K562 (cell line): ENCODE measurements at regions not wholly inside any gene's neighbourhood (a gene's known extent, or its start where the extent isn't known, plus 50 kb on each side); places are given as distances from the start of the nearest gene placed in this dataset.

ENCODE experiments used
- ATAC-seq: fragments of 200-7000 bp; cut with Tn5 transposase; 3 replicates; pipeline ENCODE4 v1.9.1; 2020; ENCODE audit warnings: moderate library complexity
- BruUV-seq: library from RNA; stranded (reverse); fragments of 400-500 nt; replicated peaks from 2 replicates; lab custom pipeline; 2021; lab: Mats Ljungman, UMichigan
- CTCF ChIA-PET: fragments of 300-600 bp; formaldehyde crosslinking; extraction: SDS; loops from one replicate; lab custom pipeline; 2021; ENCODE audit warnings: low intra/inter-chr PET ratio; lab: Yijun Ruan, JAX
- POLR2A ChIA-PET: fragments of 300-600, 350-650 bp; sonication (Branson Sonifier 250); formaldehyde crosslinking; extraction: SDS; loops from one replicate; lab custom pipeline; 2021; ENCODE audit warnings: antibody characterized with exemption, inconsistent platforms; lab: Yijun Ruan, JAX
- DNase-seq, 4 experiments: peaks; one replicate each; pipeline versions ENCODE4 v3.0.0 to v3.0.0-alpha.2; 2011 to 2018; ENCODE audit warnings: low spot score in 3 of 4, mixed read lengths in 3 of 4; ENCODE audit errors: extremely low read depth in 1 of 4
- FAIRE-seq: peaks from 2 replicates; lab custom pipeline; 2011; peaks lifted over from hg19 to GRCh38; lab: Jason Lieb, UNC
- H2AFZ ChIP-seq: 2 replicates; pipeline ENCODE4 v1.6.0; 2011; ENCODE audit warnings: low read depth, low read length, control low read depth, inconsistent platforms
- H3K27ac ChIP-seq: fragments of 200-600 bp; 3 replicates; pipeline ENCODE4 v1.8.0; 2011; ENCODE audit warnings: low read depth, mild to moderate bottlenecking, control low read depth, inconsistent platforms, low read length, moderate library complexity, mixed read lengths; ENCODE audit errors: extremely low read depth
- H3K27me3 ChIP-seq, 2 experiments: fragments of 300-600 bp in 1 of 2; 2 replicates in 1 of 2; 3 replicates in 1 of 2; pipeline versions ENCODE4 v1.6.0 to v1.8.0; 2011; ENCODE audit warnings: inconsistent platforms in 2 of 2, low read length in 2 of 2, mild to moderate bottlenecking in 1 of 2, mixed read lengths in 1 of 2, moderate library complexity in 1 of 2; ENCODE audit not compliant: control insufficient read depth in 2 of 2, insufficient read depth in 2 of 2
- H3K36me3 ChIP-seq: fragments of 300-600 bp; 3 replicates; pipeline ENCODE4 v1.8.0; 2011; ENCODE audit warnings: mild to moderate bottlenecking, low read length, inconsistent platforms; ENCODE audit not compliant: control insufficient read depth, insufficient read depth
- H3K4me1 ChIP-seq, 2 experiments: fragments of 200-600 bp in 1 of 2; replicated peaks in 1 of 2; 2 replicates in 1 of 2; 3 replicates in 1 of 2; pipeline versions ENCODE4 v1.5.1 to v1.8.0; 2011; ENCODE audit warnings: inconsistent platforms in 2 of 2, low read length in 2 of 2, mild to moderate bottlenecking in 1 of 2, mixed read lengths in 1 of 2, moderate library complexity in 1 of 2; ENCODE audit not compliant: control insufficient read depth in 2 of 2, insufficient read depth in 2 of 2
- H3K4me2 ChIP-seq: 2 replicates; pipeline ENCODE4 v1.6.1; 2011; ENCODE audit warnings: low read length, control low read depth, inconsistent platforms, mixed read lengths; ENCODE audit not compliant: insufficient read depth
- H3K4me3 ChIP-seq: fragments of 200-600 bp; sonication (generic), shearing (Covaris generic); 2 replicates; pipeline ENCODE4 v1.5.1; 2016; ENCODE audit warnings: control low read depth, inconsistent platforms
- H3K79me2 ChIP-seq: fragments of 200-600 bp; 3 replicates; pipeline ENCODE4 v1.8.0; 2011; ENCODE audit warnings: low read length, inconsistent platforms; ENCODE audit not compliant: control insufficient read depth, insufficient read depth
- H3K9ac ChIP-seq, 2 experiments: 2 replicates each; pipeline versions ENCODE4 v1.6.0 to v1.6.1; 2011; ENCODE audit warnings: low read depth in 2 of 2, low read length in 2 of 2, control low read depth in 1 of 2, inconsistent platforms in 1 of 2, mild to moderate bottlenecking in 1 of 2, mixed read lengths in 1 of 2; ENCODE audit not compliant: insufficient read depth in 1 of 2
- H3K9me1 ChIP-seq: one replicate; pipeline ENCODE4 v1.6.0; 2011; ENCODE audit warnings: inconsistent platforms, mild to moderate bottlenecking, low read length, moderate library complexity; ENCODE audit not compliant: control insufficient read depth, insufficient read depth
- H3K9me3 ChIP-seq: replicated peaks from 2 replicates; pipeline ENCODE4 v1.5.1; 2011; ENCODE audit warnings: low read depth, low read length, inconsistent platforms; ENCODE audit not compliant: control insufficient read depth, insufficient read depth
- H4K20me1 ChIP-seq: replicated peaks from 2 replicates; pipeline ENCODE4 v1.6.1; 2011; ENCODE audit warnings: low read length, inconsistent platforms, mixed read lengths; ENCODE audit not compliant: control insufficient read depth, insufficient read depth
- EWSR1 ChIP-seq: fragments of 450-650 bp; IDR thresholded peaks from 2 replicates; pipeline ENCODE4 v1.6.1; 2018; ENCODE audit warnings: borderline replicate concordance, mild to moderate bottlenecking, low read depth, moderate library complexity; ENCODE audit not compliant: partially characterized antibody
- HIVEP1 ChIP-seq: fragments of 250-450 bp; sonication (Bioruptor Pico); IDR thresholded peaks from 2 replicates; pipeline ENCODE4 v1.4.0; 2020; ENCODE audit warnings: mild to moderate bottlenecking
- MIER1 ChIP-seq: fragments of 450-650 bp; IDR thresholded peaks from 2 replicates; pipeline ENCODE4 v1.6.1; 2016; ENCODE audit warnings: antibody characterized with exemption, mild to moderate bottlenecking, low read depth
- RBM25 ChIP-seq: fragments of 200-400 bp; formaldehyde crosslinking; IDR thresholded peaks from 2 replicates; pipeline ENCODE4 v1.6.1; 2018; ENCODE audit warnings: low read length, low read depth, moderate library complexity; ENCODE audit not compliant: severe bottlenecking
- ZNF395 ChIP-seq: fragments of 200-800 bp; sonication (Bioruptor generic); IDR thresholded peaks from 2 replicates; pipeline ENCODE4 v1.6.1; 2017; ENCODE audit warnings: missing genetic modification characterization, missing compliant biosample characterization
- ZNF512 ChIP-seq: IDR thresholded peaks from 2 replicates; pipeline ENCODE4 v1.6.1; 2016; ENCODE audit warnings: missing genetic modification characterization, missing compliant biosample characterization
- ZNF696 ChIP-seq: fragments of 250-450 bp; sonication (Bioruptor Pico); conservative IDR thresholded peaks from 2 replicates; pipeline ENCODE4 v1.4.0; 2020; ENCODE audit warnings: mild to moderate bottlenecking, moderate library complexity
- WGBS: fragments of 100-300 bp; shearing (Covaris generic); methylation state at CpG from one replicate; pipeline ENCODE4 v1.1.6; 2016; ENCODE audit warnings: low coverage, mixed read lengths; ENCODE audit not compliant: insufficient coverage; ENCODE audit errors: missing lambda C conversion rate; 5-methylcytosine and 5-hydroxymethylcytosine counted together
- in situ Hi-C: fragments of 300-500 bp; cut with MboI; formaldehyde crosslinking; loops from 4 replicates; pipeline ENCODE4 v1.15.0; 2018; ENCODE audit warnings: inconsistent platforms, mixed read lengths
- intact Hi-C: fragments of 100-400 bp; cut with micrococcal nuclease; formaldehyde crosslinking; loops from 2 replicates; pipeline ENCODE4 v1.14.2; 2022
- TF ChIP-seq, protein P1 (sequence below): fragments of 450-650 bp; IDR thresholded peaks from 2 replicates; pipeline ENCODE4 v1.7.1; 2018; ENCODE audit warnings: mild to moderate bottlenecking, low read depth; ENCODE audit not compliant: partially characterized antibody

GRCh38 chr2:120949957-120950590 lies 214.4 kb downstream of the GLI2 start:
- H3K4me2 ChIP-seq = no peak overlapping the region
- FAIRE-seq = no peak
- TF ChIP-seq RBM25 = peak; percentile 82
- TF ChIP-seq HIVEP1 (CRISPR knock-in tag) = no peak
- POLR2A ChIA-PET = interaction anchor here (0.6 to 0.7 kb wide), 2 partner anchors 33 to 69 kb away, joined by 3 read pairs; no protein-coding TSS in a partner anchor
- no peaks in the 10 kb centered on the region for H3K36me3 ChIP-seq
- peaks cover 0 to 6% of the 10 kb centered on the region in 2 experiments; a peak in 3 of 5 replicates for H3K4me1 ChIP-seq
- no peak overlapping the region for H3K27ac ChIP-seq
- no TSS peak for BruUV-seq
- ATAC-seq = no peak
- no peak for DNase-seq
- peaks cover 5% of the 10 kb centered on the region; the same call in 1 of the 2 replicates for H4K20me1 ChIP-seq
- CTCF ChIA-PET = no interaction called here
- H3K79me2 ChIP-seq = no peaks in the 10 kb centered on the region
- no peak overlapping the region for H3K4me3 ChIP-seq
- in situ Hi-C loops = no loop called here
- WGBS = 17% methylated on average over 7 of the region's 7 CpGs
- H3K9me1 ChIP-seq = peaks cover 4% of the 10 kb centered on the region
- no peaks in the 10 kb centered on the region for H3K9me3 ChIP-seq
- no peak overlapping the region for H3K9ac ChIP-seq
- peaks cover 15 to 72% of the 10 kb centered on the region in 2 experiments; a peak in 4 of 5 replicates for H3K27me3 ChIP-seq
- H2AFZ ChIP-seq = no peak overlapping the region
- intact Hi-C loops = loop anchor here (5.0 kb wide), 2 partner anchors 38 to 117 kb away; no protein-coding TSS in a partner anchor

DNA sequence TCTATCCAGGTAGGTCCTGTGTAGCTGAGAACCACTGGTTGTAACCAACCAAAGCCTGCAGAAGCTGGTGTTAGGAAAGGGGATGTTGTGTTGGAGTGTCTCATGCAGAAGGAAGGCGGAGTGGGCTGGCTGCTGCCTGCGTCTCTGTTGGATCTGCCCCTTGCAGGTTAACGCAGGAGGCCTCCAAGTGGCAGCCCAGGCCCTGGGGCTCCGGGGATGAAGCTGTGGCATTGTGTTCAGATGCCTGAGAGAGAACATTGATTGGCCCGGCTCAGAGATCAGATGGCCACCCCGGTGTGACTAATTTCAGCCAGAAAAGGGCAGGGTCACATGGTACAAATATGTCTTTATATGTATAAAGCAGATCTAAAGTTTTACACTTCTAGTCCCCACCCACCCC lies 216.0 kb downstream of the GLI2 start:
- Histone ChIP-seq H3K4me2 (no peak overlapping the region), H3K4me3 (no peak overlapping the region), H3K79me2 (no peaks in the 10 kb centered on the region), H3K27me3 (peaks cover 19 to 88% of the 10 kb centered on the region in 2 experiments; a peak in 4 of 5 replicates), H3K9me1 (peaks cover 4% of the 10 kb centered on the region), H3K36me3 (no peaks in the 10 kb centered on the region), H3K27ac (no peak overlapping the region), H3K4me1 (peaks cover 0 to 6% of the 10 kb centered on the region in 2 experiments; a peak in 3 of 5 replicates), H3K9me3 (no peaks in the 10 kb centered on the region), H4K20me1 (peaks cover 5% of the 10 kb centered on the region; the same call in 1 of the 2 replicates), H3K9ac (no peak overlapping the region), H2AFZ (no peak overlapping the region)
- intact Hi-C loops (loop anchor here (5.0 kb wide), 1 partner anchor 116 kb away; no protein-coding TSS in a partner anchor), in situ Hi-C loops (no loop called here)
- FAIRE-seq (no peak), ATAC-seq (no peak), DNase-seq (no peak)
- POLR2A ChIA-PET = no interaction called here
- BruUV-seq = no TSS peak
- CTCF ChIA-PET = no interaction called here
- 30% methylated on average over 6 of the region's 6 CpGs for WGBS
- TF ChIP-seq EWSR1 (no peak), ZNF512 (tag) (no peak), MIER1 (no peak), ZNF696 (CRISPR knock-in tag) (no peak), ZNF395 (CRISPR knock-in tag) (no peak)
- TF ChIP-seq, protein P1, sequence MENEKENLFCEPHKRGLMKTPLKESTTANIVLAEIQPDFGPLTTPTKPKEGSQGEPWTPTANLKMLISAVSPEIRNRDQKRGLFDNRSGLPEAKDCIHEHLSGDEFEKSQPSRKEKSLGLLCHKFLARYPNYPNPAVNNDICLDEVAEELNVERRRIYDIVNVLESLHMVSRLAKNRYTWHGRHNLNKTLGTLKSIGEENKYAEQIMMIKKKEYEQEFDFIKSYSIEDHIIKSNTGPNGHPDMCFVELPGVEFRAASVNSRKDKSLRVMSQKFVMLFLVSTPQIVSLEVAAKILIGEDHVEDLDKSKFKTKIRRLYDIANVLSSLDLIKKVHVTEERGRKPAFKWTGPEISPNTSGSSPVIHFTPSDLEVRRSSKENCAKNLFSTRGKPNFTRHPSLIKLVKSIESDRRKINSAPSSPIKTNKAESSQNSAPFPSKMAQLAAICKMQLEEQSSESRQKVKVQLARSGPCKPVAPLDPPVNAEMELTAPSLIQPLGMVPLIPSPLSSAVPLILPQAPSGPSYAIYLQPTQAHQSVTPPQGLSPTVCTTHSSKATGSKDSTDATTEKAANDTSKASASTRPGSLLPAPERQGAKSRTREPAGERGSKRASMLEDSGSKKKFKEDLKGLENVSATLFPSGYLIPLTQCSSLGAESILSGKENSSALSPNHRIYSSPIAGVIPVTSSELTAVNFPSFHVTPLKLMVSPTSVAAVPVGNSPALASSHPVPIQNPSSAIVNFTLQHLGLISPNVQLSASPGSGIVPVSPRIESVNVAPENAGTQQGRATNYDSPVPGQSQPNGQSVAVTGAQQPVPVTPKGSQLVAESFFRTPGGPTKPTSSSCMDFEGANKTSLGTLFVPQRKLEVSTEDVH = no peak
